ENCODE measurements at regions not wholly inside any gene's neighbourhood (a gene's known extent, or its start where the extent isn't known, plus 50 kb on each side); places are given as distances from the start of the nearest gene placed in this dataset.

GRCh38 chr9:107927276-107927675 lies 437.7 kb upstream of the KLF4 start:
- no peak for DNase-seq (ENCODE audit: low spot score)

GRCh38 chr9:107925749-107926297 lies 436.3 kb upstream of the KLF4 start:
- no peak for DNase-seq (ENCODE audit: low spot score)

- no peak for DNase-seq (ENCODE audit: low spot score)
These were observed 432.7 kb upstream of the KLF4 start for GRCh38 chr9:107922260-107922659.

- DNase-seq (ENCODE audit: low spot score), result no peak
These were observed 429.7 kb upstream of the KLF4 start for GRCh38 chr9:107919263-107919662.

DNA sequence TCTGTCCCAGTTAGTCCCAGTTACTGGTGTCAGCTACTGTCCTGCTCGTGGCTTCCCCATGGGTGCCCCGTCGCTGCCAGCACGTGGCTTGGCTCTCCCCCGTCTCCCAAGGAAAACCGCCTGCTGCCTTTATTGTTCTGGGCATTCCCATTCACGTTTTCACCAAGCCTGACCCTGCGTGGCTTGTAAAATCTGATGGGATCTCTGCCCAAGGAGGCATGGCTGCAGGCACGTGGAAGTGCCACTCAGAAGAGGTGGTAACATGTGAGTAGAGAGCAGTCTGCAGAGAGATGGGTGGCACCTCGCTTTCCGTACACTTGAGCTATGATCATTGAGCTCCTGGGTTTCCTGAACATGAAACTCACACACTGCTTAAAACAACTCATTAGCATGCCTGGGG lies 429.2 kb upstream of the KLF4 start:
- DNase-seq (ENCODE audit: low spot score), result no peak

DNA sequence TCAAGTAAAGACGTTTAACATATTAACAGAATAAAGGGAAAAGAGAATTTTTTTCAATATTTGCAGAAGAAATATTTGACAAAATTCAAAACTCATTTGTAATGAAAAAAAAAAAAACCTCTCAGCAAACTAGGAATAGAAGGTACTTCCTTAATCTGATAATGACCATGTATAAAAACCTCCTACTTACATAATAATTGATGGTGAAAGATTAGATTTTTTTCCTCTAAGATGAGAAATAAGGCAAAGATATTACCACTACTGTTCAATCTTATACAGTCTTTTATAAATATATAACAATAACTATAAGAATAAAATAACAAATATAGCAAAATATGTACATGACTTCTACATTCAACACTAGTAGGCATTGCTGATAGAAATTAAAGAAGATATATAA lies 424.6 kb upstream of the KLF4 start:
- no peak for DNase-seq (ENCODE audit: low spot score)

- no peak for DNase-seq (ENCODE audit: low spot score)
These were observed 418.1 kb upstream of the KLF4 start for GRCh38 chr9:107907715-107908114.

GRCh38 chr9:107907255-107907654 lies 417.7 kb upstream of the KLF4 start:
- no peak for DNase-seq (ENCODE audit: low spot score)

GRCh38 chr9:107906074-107906473 lies 416.5 kb upstream of the KLF4 start:
- no peak for DNase-seq (ENCODE audit: low spot score)

DNA sequence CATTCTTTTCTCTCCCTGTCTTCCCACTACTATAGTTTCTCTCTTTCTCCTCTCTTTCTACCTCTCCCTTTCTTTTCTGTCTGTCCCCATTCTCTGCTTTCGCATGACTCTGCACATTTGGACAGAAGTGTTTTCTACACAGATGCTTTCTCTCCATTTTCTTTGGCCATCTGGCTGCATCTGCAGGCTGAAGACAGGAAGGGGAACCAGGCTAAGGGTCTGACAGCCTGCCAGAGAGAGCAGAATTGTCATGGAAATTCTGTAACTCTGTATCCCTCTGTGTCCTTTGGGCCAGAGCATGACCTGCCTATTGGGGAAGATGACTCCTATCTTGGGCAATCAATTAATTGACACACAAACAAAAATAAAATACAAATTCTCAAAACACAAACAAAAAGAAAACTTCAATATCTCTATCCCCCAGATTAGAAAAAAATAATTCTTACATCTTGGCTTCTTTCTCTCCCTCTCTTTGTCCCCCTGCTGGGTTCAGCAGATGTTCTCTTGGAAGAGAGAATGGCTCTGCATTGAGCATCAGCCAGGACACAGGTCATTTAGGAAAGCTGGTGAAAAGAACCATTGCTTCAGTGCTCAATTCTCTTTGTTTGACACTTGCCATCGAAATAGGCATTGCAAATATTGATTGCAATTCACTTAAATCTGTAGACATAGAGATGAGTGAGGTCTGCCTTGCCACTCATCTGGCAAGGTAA lies 415.9 kb upstream of the KLF4 start:
- DNase-seq (ENCODE audit: low spot score), result no peak

- no peak for DNase-seq (ENCODE audit: low spot score)
These were observed 410.4 kb upstream of the KLF4 start for GRCh38 chr9:107899961-107900330.

- DNase-seq (ENCODE audit: low spot score), result no peak
These were observed 409.2 kb upstream of the KLF4 start for GRCh38 chr9:107898761-107899160.

- DNase-seq (ENCODE audit: low spot score), result no peak
These were observed 407.0 kb upstream of the KLF4 start for GRCh38 chr9:107896544-107896943.

GRCh38 chr9:107895501-107896001 lies 406.0 kb upstream of the KLF4 start:
- DNase-seq (ENCODE audit: low spot score), result no peak

GRCh38 chr9:107894572-107895261 lies 405.1 kb upstream of the KLF4 start:
- DNase-seq (ENCODE audit: low spot score), result no peak

- DNase-seq (ENCODE audit: low spot score), result no peak
These were observed 401.4 kb upstream of the KLF4 start for GRCh38 chr9:107890921-107891465.

- no peak for DNase-seq (ENCODE audit: low spot score)
These were observed 399.2 kb upstream of the KLF4 start for GRCh38 chr9:107888773-107889227.

- DNase-seq (ENCODE audit: low spot score), result no peak
These were observed 397.3 kb upstream of the KLF4 start for GRCh38 chr9:107886826-107887225.

DNA sequence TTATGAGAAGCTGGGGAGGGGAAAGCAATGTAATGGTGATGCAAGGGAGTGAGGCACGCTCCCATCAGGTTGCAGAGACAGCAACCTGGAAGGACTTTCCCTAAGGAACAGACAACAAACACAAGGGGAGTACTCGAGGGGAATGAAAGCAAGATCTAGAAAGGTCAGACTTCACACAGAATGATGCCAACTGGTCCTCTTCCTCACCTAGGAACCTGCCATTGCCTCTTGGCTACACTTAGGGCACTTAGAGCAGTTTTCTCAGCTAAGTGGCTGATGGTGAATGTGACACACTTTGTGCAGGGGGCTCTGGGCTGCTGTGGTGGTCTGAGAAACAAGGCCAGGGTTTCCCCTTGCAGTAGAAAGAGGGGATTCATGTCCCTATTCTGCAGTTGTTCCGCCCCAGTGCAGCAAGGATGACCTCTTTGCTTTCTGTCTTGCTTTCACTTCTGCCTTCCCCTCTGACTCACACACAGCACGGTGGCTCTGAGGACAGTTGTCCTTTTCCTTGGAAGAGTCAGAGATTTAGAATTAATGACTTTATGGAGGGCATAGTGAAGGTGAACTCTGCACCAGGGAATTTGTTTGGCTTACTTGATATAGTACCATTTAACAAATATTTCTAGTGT lies 394.0 kb upstream of the KLF4 start:
- no peak for DNase-seq (ENCODE audit: low spot score)

- DNase-seq (ENCODE audit: low spot score), result no peak
These were observed 392.2 kb upstream of the KLF4 start for GRCh38 chr9:107881626-107882300.

DNA sequence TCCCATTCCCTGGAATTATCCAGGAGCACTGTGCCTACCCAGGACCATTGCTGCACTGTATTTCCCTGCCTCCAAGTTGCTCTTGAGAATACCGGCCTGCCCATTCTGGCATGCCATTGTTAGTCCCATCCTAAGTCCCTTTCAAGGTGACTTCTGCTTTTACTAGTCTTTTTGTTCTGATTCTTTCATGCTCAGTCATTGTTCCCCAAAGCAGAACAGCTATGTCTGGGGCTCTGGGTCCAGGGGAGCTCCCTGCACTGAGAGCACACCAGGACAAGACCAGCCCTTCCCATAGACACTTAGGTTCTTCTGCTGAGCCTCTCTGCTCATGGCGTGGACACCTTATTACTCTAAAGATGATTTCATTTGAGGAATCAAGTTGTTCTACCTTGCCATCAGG lies 388.9 kb upstream of the KLF4 start:
- DNase-seq (ENCODE audit: low spot score), result no peak

GRCh38 chr9:107875571-107875980 lies 386.0 kb upstream of the KLF4 start:
- no peak for DNase-seq (ENCODE audit: low spot score)

All from H4 (cell line).